Hematopoietic multipotent progenitor cell treated with erythropoietin and hydrocortisone succinate and interleukin-3 and kit ligand, for 6 days (in vitro differentiated cells): ENCODE measurements at regions not wholly inside any gene's neighbourhood (a gene's known extent, or its start where the extent isn't known, plus 50 kb on each side); places are given as distances from the start of the nearest gene placed in this dataset.

Source experiments
- DNase-seq: peaks from one replicate; pipeline ENCODE4 v3.0.0-alpha.2; 2015

- DNase-seq, result no peak
Measured at GRCh38 chr4:136918772-136919171, 613.5 kb downstream of the PCDH18 start.

GRCh38 chr4:136917312-136918110 lies 614.8 kb downstream of the PCDH18 start:
- DNase-seq, result no peak

GRCh38 chr4:136909626-136910025 lies 622.7 kb downstream of the PCDH18 start:
- DNase-seq, result no peak

- no peak for DNase-seq
Measured at GRCh38 chr4:136908122-136908521, 624.2 kb downstream of the PCDH18 start.

- DNase-seq, result peak; percentile 13
Measured at GRCh38 chr4:136900696-136901095, 631.6 kb downstream of the PCDH18 start.

GRCh38 chr4:136898590-136899248 lies 633.6 kb downstream of the PCDH18 start:
- DNase-seq, result no peak

GRCh38 chr4:136893573-136893972 lies 638.7 kb downstream of the PCDH18 start:
- no peak for DNase-seq

GRCh38 chr4:136881666-136882065 lies 650.6 kb downstream of the PCDH18 start:
- no peak for DNase-seq

- DNase-seq, result no peak
Measured at GRCh38 chr4:136873555-136873954, 658.7 kb downstream of the PCDH18 start.

GRCh38 chr4:136867465-136867864 lies 664.8 kb downstream of the PCDH18 start:
- no peak for DNase-seq

- no peak for DNase-seq
Measured at GRCh38 chr4:136865526-136865925, 666.8 kb downstream of the PCDH18 start.

GRCh38 chr4:136864604-136865185 lies 667.6 kb downstream of the PCDH18 start:
- DNase-seq, result peak; percentile 89

GRCh38 chr4:136863756-136864155 lies 668.5 kb downstream of the PCDH18 start:
- DNase-seq, result peak; percentile 3

- DNase-seq, result no peak
Measured at GRCh38 chr4:136862653-136863052, 669.6 kb downstream of the PCDH18 start.

GRCh38 chr4:136861091-136861490 lies 671.2 kb downstream of the PCDH18 start:
- DNase-seq, result no peak

GRCh38 chr4:136858903-136859302 lies 673.4 kb downstream of the PCDH18 start:
- DNase-seq, result no peak

GRCh38 chr4:136855886-136856285 lies 676.4 kb downstream of the PCDH18 start:
- DNase-seq, result no peak

GRCh38 chr4:136850446-136850845 lies 681.8 kb downstream of the PCDH18 start:
- DNase-seq, result no peak

- no peak for DNase-seq
Measured at GRCh38 chr4:136847881-136848621, 684.2 kb downstream of the PCDH18 start.

- DNase-seq, result no peak
Measured at GRCh38 chr4:136841526-136841925, 690.8 kb downstream of the PCDH18 start.

GRCh38 chr4:136838607-136839006 lies 693.7 kb downstream of the PCDH18 start:
- DNase-seq, result no peak

- DNase-seq, result peak; percentile 16
Measured at GRCh38 chr4:136831553-136831952, 700.7 kb downstream of the PCDH18 start.

- DNase-seq, result no peak
Measured at GRCh38 chr4:136829280-136829679, 703.0 kb downstream of the PCDH18 start.
